Thyroid gland (tissue), 4 donors: ENCODE measurements at regions not wholly inside any gene's neighbourhood (a gene's known extent, or its start where the extent isn't known, plus 50 kb on each side); places are given as distances from the start of the nearest gene placed in this dataset.

Source experiments
- CTCF ChIP-seq, 6 experiments: fragments of 200-600 bp in 3 of 6; fragments of 450-650 bp in 3 of 6; sonication (generic) in 3 of 6; IDR thresholded peaks; one replicate each; pipeline ENCODE4 v1.5.1; 2016 to 2019; ENCODE audit warnings: antibody characterized with exemption in 6 of 6, mild to moderate bottlenecking in 2 of 6, inconsistent platforms in 1 of 6, moderate library complexity in 1 of 6
- POLR2A ChIP-seq, 2 donors: fragments of 450-650 bp; IDR thresholded peaks; one replicate each; pipeline ENCODE4 v1.6.1; 2017; ENCODE audit warnings: antibody characterized with exemption in 2 of 2, mild to moderate bottlenecking in 2 of 2, moderate library complexity in 1 of 2

GRCh38 chr2:181363164-181363563, 94.0 kb upstream of the ITGA4 start:
- TF ChIP-seq CTCF (IDR thresholded peaks at IDR 0.05) (no peak), POLR2A (IDR thresholded peaks at IDR 0.05) (no peak)
